T-cell (primary cell): ENCODE measurements at regions not wholly inside any gene's neighbourhood (a gene's known extent, or its start where the extent isn't known, plus 50 kb on each side); places are given as distances from the start of the nearest gene placed in this dataset.

Experiments
- ATAC-seq, 4 experiments: fragments of 200-7000 bp in 3 of 4; fragments of 150-1000 bp in 1 of 4; cut with Tn5 transposase; replicated peaks in 1 of 4; 1 replicate in 3 of 4; 2 replicates in 1 of 4; pipeline ENCODE4 v1.10.0; 2021; ENCODE audit warnings: moderate library complexity in 3 of 4, mild to moderate bottlenecking in 2 of 4, moderate number of reproducible peaks in 1 of 4
- CTCF ChIA-PET, 2 donors: fragments of 300-600 bp; sonication (Branson Sonifier 250); formaldehyde crosslinking; loops; one replicate each; lab custom pipeline; 2022; ENCODE audit warnings: antibody characterized with exemption in 2 of 2; lab: Charles Lee
- POLR2A ChIA-PET, 2 donors: fragments of 300-600 bp; sonication (Branson Sonifier 250); formaldehyde crosslinking; loops; one replicate each; lab custom pipeline; 2022; ENCODE audit warnings: antibody characterized with exemption in 2 of 2; lab: Charles Lee
- DNase-seq, 35 experiments: peaks; one replicate each; pipeline versions ENCODE4 v3.0.0 to v3.0.0-alpha.2; 2013 to 2023
- H3K27ac ChIP-seq: one replicate; pipeline ENCODE4 v1.5.1; 2013; ENCODE audit warnings: low read length
- H3K27me3 ChIP-seq, 2 experiments: replicated peaks in 1 of 2; 1 replicate in 1 of 2; 2 replicates in 1 of 2; pipeline versions ENCODE4 v1.6.1 to v1.7.0; 2013; ENCODE audit warnings: low read length in 1 of 2, mixed read lengths in 1 of 2; ENCODE audit not compliant: control insufficient read depth in 2 of 2, insufficient read depth in 2 of 2; ENCODE audit errors: extremely low read depth in 1 of 2
- H3K36me3 ChIP-seq, 2 donors: 1 replicate in 1 of 2; 2 replicates in 1 of 2; pipeline versions ENCODE4 v1.6.1 to v1.7.0; 2013; ENCODE audit warnings: low read length in 1 of 2; ENCODE audit not compliant: control insufficient read depth in 2 of 2, insufficient read depth in 1 of 2; ENCODE audit errors: extremely low read depth in 1 of 2
- H3K4me1 ChIP-seq, 2 experiments: 1 replicate in 1 of 2; 2 replicates in 1 of 2; pipeline versions ENCODE4 v1.6.1 to v1.7.0; 2013; ENCODE audit warnings: low read length in 2 of 2, mixed read lengths in 1 of 2; ENCODE audit not compliant: insufficient read depth in 2 of 2, control insufficient read depth in 1 of 2; ENCODE audit errors: extremely low read depth in 1 of 2
- H3K4me3 ChIP-seq, 2 donors: 1 replicate in 1 of 2; 2 replicates in 1 of 2; pipeline versions ENCODE4 v1.5.1 to v1.7.0; 2013; ENCODE audit warnings: mild to moderate bottlenecking in 2 of 2, low read length in 1 of 2, moderate library complexity in 1 of 2; ENCODE audit not compliant: control insufficient read depth in 1 of 2; ENCODE audit errors: extremely low read depth in 1 of 2
- H3K9me3 ChIP-seq: 2 replicates; pipeline ENCODE4 v1.7.0; 2013
- H3K27ac Mint-ChIP-seq, 2 donors: one replicate each; pipeline ENCODE4 v1.8.0; 2020 to 2021; ENCODE audit warnings: mild to moderate bottlenecking in 2 of 2, mixed read lengths in 2 of 2
- H3K27me3 Mint-ChIP-seq, 2 donors: one replicate each; pipeline ENCODE4 v1.8.0; 2021 to 2022; ENCODE audit warnings: mixed read lengths in 2 of 2
- H3K36me3 Mint-ChIP-seq: one replicate; pipeline ENCODE4 v1.8.0; 2021; ENCODE audit warnings: mixed read lengths
- H3K4me1 Mint-ChIP-seq, 3 donors: one replicate each; pipeline ENCODE4 v1.8.0; 2020 to 2022; ENCODE audit warnings: mixed read lengths in 3 of 3, mild to moderate bottlenecking in 1 of 3
- H3K4me3 Mint-ChIP-seq, 3 donors: one replicate each; pipeline ENCODE4 v1.8.0; 2020 to 2022; ENCODE audit warnings: mild to moderate bottlenecking in 3 of 3, mixed read lengths in 3 of 3, moderate library complexity in 3 of 3
- H3K9me3 Mint-ChIP-seq, 3 donors: one replicate each; pipeline ENCODE4 v1.8.0; 2020 to 2022; ENCODE audit warnings: mixed read lengths in 3 of 3
- WGBS: methylation state at CpG from one replicate; pipeline ENCODE4 v1.1.5; 2013; ENCODE audit warnings: missing lambda C conversion rate; ENCODE audit not compliant: insufficient coverage; 5-methylcytosine and 5-hydroxymethylcytosine counted together

DNA sequence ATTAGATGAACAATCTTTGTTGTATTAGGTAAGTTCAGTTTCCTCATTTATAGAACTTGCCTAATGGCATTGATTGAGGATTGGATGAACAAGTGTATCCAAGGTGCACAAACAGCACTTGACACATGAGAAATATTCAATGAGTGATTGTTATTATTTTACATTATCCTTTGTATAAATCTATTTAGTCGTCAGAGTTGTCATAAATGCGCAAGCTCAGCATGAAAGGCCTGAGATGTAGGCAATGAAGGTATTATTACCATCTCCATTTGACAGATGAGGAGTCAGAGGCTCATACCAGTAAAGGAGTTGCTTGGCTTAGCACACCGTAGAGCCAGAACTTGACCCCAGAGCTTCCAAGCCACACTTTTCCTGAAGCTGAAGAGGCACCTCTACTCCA, 291.4 kb downstream of the C1D start:
- Mint-ChIP-seq H3K9me3 (peaks cover 0 to 16% (median 0%) of the 10 kb centered on the region in 3 donors), H3K27me3 (peaks cover 8 to 21% of the 10 kb centered on the region in 2 donors), H3K4me1 (no peaks in the 10 kb centered on the region), H3K36me3 (no peaks in the 10 kb centered on the region), H3K4me3 (no peak overlapping the region), H3K27ac (no peak overlapping the region)
- CTCF ChIA-PET, result no interaction called here
- ATAC-seq (no peak), DNase-seq (no peak)
- H3K27me3 ChIP-seq, result no peaks in the 10 kb centered on the region
- H3K9me3 ChIP-seq, result no peaks in the 10 kb centered on the region
- H3K4me3 ChIP-seq, result no peak overlapping the region
- POLR2A ChIA-PET, result no interaction called here
- 25% methylated on average over 1 of the region's 3 CpGs for WGBS
- H3K27ac ChIP-seq, result no peak overlapping the region
- H3K36me3 ChIP-seq, result no peaks in the 10 kb centered on the region
- H3K4me1 ChIP-seq, result no peaks in the 10 kb centered on the region

DNA sequence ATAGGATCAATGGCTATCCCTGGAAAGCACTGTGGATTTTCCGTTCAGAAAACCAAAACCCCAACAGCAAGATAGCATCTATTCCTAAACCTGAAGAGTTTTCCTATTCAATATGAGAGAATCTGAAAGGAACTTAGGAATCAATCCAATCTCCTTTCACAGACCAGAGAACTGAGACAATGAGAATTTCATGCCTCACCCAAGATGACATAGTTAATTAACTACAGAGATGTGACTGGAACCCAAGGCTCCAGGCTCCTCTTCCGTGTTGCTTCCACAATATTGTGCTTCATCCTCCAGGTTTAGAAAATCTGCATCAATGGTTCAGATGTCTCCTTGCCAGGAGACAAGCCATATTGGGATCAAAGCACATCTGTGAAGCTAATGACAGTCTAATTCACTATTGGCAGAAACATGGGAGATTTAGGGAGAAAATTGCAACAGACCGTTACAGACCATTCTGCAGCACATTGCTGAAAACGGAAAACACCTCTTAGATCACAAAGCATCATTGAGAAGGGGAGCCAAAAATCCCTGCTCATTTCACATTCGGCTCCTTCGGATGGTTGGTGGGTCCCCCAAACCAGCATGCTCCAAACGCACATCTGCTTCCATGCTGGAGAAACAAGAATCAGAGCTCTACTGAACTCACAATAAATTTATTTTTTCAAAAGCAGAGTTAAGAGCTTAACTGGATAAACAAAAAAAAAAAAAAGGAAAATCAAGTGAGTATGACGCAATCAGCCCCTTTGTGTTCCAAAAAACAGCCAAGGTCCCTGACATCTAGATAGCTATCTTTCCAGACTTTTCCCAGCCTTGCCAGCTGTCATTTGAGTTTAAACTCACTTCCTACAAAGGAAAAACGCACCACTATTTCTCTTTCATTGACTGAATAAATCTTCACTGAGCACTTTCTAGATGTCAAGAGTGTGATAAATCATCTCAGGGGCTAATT, 290.3 kb downstream of the C1D start:
- DNase-seq (no peak), ATAC-seq (no peak)
- WGBS, result 100% methylated on average over 1 of the region's 9 CpGs
- no peak overlapping the region for H3K27ac Mint-ChIP-seq
- H3K4me1 Mint-ChIP-seq, result no peaks in the 10 kb centered on the region
- Histone ChIP-seq H3K27ac (no peak overlapping the region), H3K9me3 (no peaks in the 10 kb centered on the region), H3K4me3 (no peak overlapping the region), H3K4me1 (no peaks in the 10 kb centered on the region), H3K27me3 (no peaks in the 10 kb centered on the region), H3K36me3 (no peaks in the 10 kb centered on the region)
- ChIA-PET POLR2A (no interaction called here), CTCF (no interaction called here)
- H3K36me3 Mint-ChIP-seq, result no peaks in the 10 kb centered on the region
- no peak overlapping the region for H3K4me3 Mint-ChIP-seq
- peaks cover 0 to 16% (median 0%) of the 10 kb centered on the region in 3 donors for H3K9me3 Mint-ChIP-seq
- H3K27me3 Mint-ChIP-seq, result peaks cover 8 to 27% of the 10 kb centered on the region in 2 donors

DNA sequence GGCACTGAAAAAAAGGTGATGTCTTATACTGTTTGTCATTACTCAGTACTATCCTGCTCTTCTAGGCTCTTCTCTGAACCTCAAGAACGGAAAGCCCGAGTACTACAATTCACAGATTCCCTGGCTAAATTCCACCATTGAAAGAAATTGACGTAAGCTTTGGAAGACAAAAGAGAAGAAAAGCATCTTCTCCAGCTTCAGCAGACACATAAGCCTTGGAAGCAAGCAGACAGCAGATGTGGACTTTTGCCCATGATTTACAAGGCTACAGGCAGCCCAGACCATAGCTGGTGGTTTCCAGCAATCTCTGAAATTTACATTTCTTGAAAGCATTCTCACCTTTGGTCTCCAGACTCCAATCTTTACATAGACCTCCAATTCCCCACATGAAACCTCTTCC, 289.0 kb downstream of the C1D start:
- H3K4me3 Mint-ChIP-seq, result no peak overlapping the region
- peaks cover 0 to 7% (median 0%) of the 10 kb centered on the region in 3 donors for H3K9me3 Mint-ChIP-seq
- H3K4me1 Mint-ChIP-seq, result no peaks in the 10 kb centered on the region
- H3K9me3 ChIP-seq, result no peaks in the 10 kb centered on the region
- H3K27ac Mint-ChIP-seq, result no peak overlapping the region
- no peaks in the 10 kb centered on the region for H3K4me1 ChIP-seq
- DNase-seq, result no peak
- peaks cover 8 to 25% of the 10 kb centered on the region in 2 donors for H3K27me3 Mint-ChIP-seq
- no peak for ATAC-seq
- H3K27me3 ChIP-seq, result peaks cover 0 to under 1% of the 10 kb centered on the region in 2 experiments
- no peak overlapping the region for H3K4me3 ChIP-seq
- no peaks in the 10 kb centered on the region for H3K36me3 ChIP-seq
- POLR2A ChIA-PET, result interaction anchor here in 1 of 2 donors (0.6 kb wide), 1 partner anchor 16 kb away, joined by 3 read pairs; no protein-coding TSS in a partner anchor
- H3K27ac ChIP-seq, result no peak overlapping the region
- CTCF ChIA-PET, result no interaction called here
- H3K36me3 Mint-ChIP-seq, result no peaks in the 10 kb centered on the region
- WGBS, result 100% methylated on average over 1 of the region's 3 CpGs

DNA sequence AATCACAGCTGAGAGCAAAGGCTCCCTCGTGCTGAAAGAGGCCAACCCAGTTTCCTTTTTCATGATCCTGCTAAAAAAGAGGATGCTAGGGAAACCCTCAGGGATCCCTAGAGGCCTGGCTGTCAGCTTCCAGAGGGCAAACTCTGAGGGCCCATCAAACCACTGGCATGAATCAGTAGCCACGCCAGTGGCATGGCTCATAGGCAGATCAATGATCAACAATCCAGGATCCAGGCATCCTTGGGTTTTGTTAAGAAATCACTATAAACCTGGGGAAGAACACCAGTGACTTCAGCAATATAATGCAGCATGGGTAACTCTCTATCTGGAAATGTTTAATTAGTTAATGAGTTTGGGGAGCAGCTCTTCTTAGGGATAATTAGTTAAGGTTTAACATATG, 286.5 kb downstream of the C1D start:
- WGBS, result 71% methylated on average over 2 of the region's 2 CpGs
- DNase-seq, result no peak
- H3K27ac ChIP-seq, result no peak overlapping the region
- no peak for ATAC-seq
- peaks cover 0 to 4% of the 10 kb centered on the region in 2 experiments for H3K27me3 ChIP-seq
- H3K36me3 ChIP-seq, result no peaks in the 10 kb centered on the region
- ChIA-PET POLR2A (no interaction called here), CTCF (no interaction called here)
- no peak overlapping the region for H3K4me3 ChIP-seq
- no peak overlapping the region for H3K27ac Mint-ChIP-seq
- no peaks in the 10 kb centered on the region for H3K9me3 ChIP-seq
- no peaks in the 10 kb centered on the region for H3K4me1 ChIP-seq
- H3K4me3 Mint-ChIP-seq, result no peak overlapping the region
- peaks cover 0 to 6% (median 3%) of the 10 kb centered on the region in 3 donors for H3K9me3 Mint-ChIP-seq
- peaks cover 17 to 24% of the 10 kb centered on the region in 2 donors for H3K27me3 Mint-ChIP-seq
- H3K36me3 Mint-ChIP-seq, result no peaks in the 10 kb centered on the region
- no peaks in the 10 kb centered on the region for H3K4me1 Mint-ChIP-seq

DNA sequence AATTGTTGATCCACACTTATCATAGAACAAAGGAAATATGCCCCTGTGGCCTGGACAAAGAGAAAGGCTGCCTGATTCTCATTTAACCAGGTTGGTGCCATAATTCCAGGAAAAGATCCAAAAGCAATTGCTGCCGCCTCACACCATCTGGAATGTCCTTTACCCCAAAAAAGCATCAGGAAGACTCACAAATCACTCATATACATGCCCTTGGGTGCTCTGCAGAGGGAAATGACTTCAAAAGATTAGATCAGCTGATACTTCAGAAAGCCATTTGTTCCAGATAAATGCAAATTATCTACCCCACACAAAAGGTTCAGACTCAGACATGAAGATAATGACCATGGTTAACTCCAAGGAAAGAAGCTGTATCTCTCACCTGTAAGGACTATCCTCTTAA, 285.8 kb downstream of the C1D start:
- Histone ChIP-seq H3K27me3 (peaks cover 0 to 4% of the 10 kb centered on the region in 2 experiments), H3K36me3 (no peaks in the 10 kb centered on the region), H3K4me1 (no peaks in the 10 kb centered on the region), H3K4me3 (no peak overlapping the region), H3K9me3 (no peaks in the 10 kb centered on the region), H3K27ac (no peak overlapping the region)
- CTCF ChIA-PET, result no interaction called here
- H3K27me3 Mint-ChIP-seq, result peaks cover 16 to 23% of the 10 kb centered on the region in 2 donors
- ATAC-seq, result no peak
- no peak overlapping the region for H3K27ac Mint-ChIP-seq
- WGBS, result no CpG with 5 or more reads among the region's 1 CpG
- POLR2A ChIA-PET, result no interaction called here
- H3K9me3 Mint-ChIP-seq, result peaks cover 0 to 6% (median 3%) of the 10 kb centered on the region in 3 donors
- H3K36me3 Mint-ChIP-seq, result no peaks in the 10 kb centered on the region
- no peaks in the 10 kb centered on the region for H3K4me1 Mint-ChIP-seq
- H3K4me3 Mint-ChIP-seq, result no peak overlapping the region
- no peak for DNase-seq

DNA sequence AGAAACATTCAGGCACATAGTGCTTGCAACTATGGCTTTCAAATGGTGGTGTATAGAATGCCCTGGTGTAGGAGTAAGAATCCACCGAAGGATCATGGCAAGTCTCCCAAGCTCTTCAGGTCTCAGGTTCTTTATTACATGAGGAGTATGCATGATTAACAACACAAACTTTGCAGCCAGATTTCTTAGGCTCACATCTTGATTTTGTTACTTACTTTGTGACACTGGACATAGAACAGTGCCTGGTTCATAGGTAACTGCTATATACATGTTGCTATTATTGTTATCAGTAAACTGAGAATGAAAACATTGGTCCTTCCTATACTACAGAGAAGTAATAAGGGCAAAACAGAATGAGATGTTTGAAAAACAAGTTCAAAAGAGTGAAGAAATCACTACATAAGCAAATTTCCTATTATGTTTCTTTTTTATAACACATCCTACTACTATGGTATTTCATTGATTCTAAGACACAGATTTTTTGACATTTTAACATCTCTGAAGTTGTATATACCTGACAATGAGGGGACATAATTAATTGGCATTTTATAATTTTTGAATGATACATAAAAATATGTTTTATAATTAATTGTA, 284.9 kb downstream of the C1D start:
- Histone ChIP-seq H3K36me3 (no peaks in the 10 kb centered on the region), H3K27me3 (peaks cover 0 to 4% of the 10 kb centered on the region in 2 experiments), H3K4me1 (no peaks in the 10 kb centered on the region), H3K4me3 (no peak overlapping the region), H3K9me3 (no peaks in the 10 kb centered on the region), H3K27ac (no peak overlapping the region)
- DNase-seq (no peak), ATAC-seq (no peak)
- no peak overlapping the region for H3K4me3 Mint-ChIP-seq
- H3K4me1 Mint-ChIP-seq, result no peaks in the 10 kb centered on the region
- ChIA-PET POLR2A (no interaction called here), CTCF (no interaction called here)
- H3K9me3 Mint-ChIP-seq, result peaks cover 0 to 6% (median 3%) of the 10 kb centered on the region in 3 donors
- H3K27me3 Mint-ChIP-seq, result peaks cover 9 to 16% of the 10 kb centered on the region in 2 donors
- no peaks in the 10 kb centered on the region for H3K36me3 Mint-ChIP-seq
- H3K27ac Mint-ChIP-seq, result no peak overlapping the region
- WGBS, result no CpG with 5 or more reads among the region's 1 CpG
